ENCODE measurements at regions not wholly inside any gene's neighbourhood (a gene's known extent, or its start where the extent isn't known, plus 50 kb on each side); places are given as distances from the start of the nearest gene placed in this dataset.

DNA sequence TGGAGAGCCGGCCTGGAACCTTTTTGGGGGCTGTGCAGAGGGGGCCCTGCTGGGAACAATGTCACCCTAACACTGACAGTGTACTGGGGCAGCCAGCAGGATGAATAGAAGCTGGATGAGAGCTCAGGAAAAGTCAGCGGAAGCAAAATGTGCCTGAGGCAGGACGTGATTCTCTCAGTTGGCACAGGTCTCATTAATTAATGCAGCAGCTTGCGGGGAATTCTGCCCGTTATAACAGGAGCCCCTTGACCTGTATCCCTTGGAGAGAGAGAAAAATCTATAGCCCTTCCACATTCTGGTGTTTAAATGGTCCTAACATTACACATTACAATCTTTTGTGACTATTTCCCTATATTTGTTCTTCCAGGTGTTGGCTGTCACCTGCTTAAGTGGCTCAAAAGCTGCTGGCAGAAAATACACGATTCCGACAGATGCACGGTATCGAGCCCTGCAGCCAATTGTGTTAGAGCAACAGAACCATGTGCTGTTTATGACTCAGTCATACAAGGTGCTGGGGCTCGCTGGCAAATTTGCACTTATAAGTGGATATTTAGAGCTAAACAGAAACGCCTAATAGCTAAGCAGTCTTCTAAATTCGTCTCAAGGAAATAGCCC, 854.7 kb downstream of the AACS start:
- Mint-ChIP-seq H3K4me3 (no peak overlapping the region), H3K27me3 (ENCODE audit: insufficient read depth, low read depth, poor library complexity) (peaks cover 3% of the 10 kb centered on the region), H3K27ac (no peak overlapping the region), H3K36me3 (ENCODE audit: low read depth) (peaks cover 44% of the 10 kb centered on the region), H3K9me3 (peaks cover 99% of the 10 kb centered on the region), H3K4me1 (no peaks in the 10 kb centered on the region)
- H3K36me3 ChIP-seq (ENCODE audit: insufficient read depth), result no peaks in the 10 kb centered on the region; the same call in 1 of the 2 replicates
- H3K27me3 ChIP-seq (ENCODE audit: insufficient read depth), result no peaks in the 10 kb centered on the region
- DNase-seq (ENCODE audit: low spot score) (no peak), ATAC-seq (no peak)
- no peak overlapping the region for H3K27ac ChIP-seq (ENCODE audit: low read depth)
- H4K20me1 ChIP-seq (replicated peaks; ENCODE audit: insufficient read depth), result no peaks in the 10 kb centered on the region
- no peak overlapping the region for H2AFZ ChIP-seq
- no peaks in the 10 kb centered on the region for H3K79me2 ChIP-seq (replicated peaks; ENCODE audit: insufficient read depth)
- H3K4me1 ChIP-seq (ENCODE audit: insufficient read depth), result no peaks in the 10 kb centered on the region
- TF ChIP-seq ZNF331 (CRISPR knock-in tag; IDR thresholded peaks at IDR 0.05; ENCODE audit: low read depth) (no peak), JUNB (IDR thresholded peaks at IDR 0.05; ENCODE audit: unreplicated experiment) (no peak), CREB1 (CRISPR knock-in tag; IDR thresholded peaks at IDR 0.05; ENCODE audit: low read depth) (no peak), EZH2phosphoT487 (IDR thresholded peaks at IDR 0.05; ENCODE audit: unreplicated experiment) (no peak)
- TF ChIP-seq, protein P1, sequence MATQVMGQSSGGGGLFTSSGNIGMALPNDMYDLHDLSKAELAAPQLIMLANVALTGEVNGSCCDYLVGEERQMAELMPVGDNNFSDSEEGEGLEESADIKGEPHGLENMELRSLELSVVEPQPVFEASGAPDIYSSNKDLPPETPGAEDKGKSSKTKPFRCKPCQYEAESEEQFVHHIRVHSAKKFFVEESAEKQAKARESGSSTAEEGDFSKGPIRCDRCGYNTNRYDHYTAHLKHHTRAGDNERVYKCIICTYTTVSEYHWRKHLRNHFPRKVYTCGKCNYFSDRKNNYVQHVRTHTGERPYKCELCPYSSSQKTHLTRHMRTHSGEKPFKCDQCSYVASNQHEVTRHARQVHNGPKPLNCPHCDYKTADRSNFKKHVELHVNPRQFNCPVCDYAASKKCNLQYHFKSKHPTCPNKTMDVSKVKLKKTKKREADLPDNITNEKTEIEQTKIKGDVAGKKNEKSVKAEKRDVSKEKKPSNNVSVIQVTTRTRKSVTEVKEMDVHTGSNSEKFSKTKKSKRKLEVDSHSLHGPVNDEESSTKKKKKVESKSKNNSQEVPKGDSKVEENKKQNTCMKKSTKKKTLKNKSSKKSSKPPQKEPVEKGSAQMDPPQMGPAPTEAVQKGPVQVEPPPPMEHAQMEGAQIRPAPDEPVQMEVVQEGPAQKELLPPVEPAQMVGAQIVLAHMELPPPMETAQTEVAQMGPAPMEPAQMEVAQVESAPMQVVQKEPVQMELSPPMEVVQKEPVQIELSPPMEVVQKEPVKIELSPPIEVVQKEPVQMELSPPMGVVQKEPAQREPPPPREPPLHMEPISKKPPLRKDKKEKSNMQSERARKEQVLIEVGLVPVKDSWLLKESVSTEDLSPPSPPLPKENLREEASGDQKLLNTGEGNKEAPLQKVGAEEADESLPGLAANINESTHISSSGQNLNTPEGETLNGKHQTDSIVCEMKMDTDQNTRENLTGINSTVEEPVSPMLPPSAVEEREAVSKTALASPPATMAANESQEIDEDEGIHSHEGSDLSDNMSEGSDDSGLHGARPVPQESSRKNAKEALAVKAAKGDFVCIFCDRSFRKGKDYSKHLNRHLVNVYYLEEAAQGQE (IDR thresholded peaks at IDR 0.05; ENCODE audit: unreplicated experiment), result no peak
- TF ChIP-seq, protein P2, sequence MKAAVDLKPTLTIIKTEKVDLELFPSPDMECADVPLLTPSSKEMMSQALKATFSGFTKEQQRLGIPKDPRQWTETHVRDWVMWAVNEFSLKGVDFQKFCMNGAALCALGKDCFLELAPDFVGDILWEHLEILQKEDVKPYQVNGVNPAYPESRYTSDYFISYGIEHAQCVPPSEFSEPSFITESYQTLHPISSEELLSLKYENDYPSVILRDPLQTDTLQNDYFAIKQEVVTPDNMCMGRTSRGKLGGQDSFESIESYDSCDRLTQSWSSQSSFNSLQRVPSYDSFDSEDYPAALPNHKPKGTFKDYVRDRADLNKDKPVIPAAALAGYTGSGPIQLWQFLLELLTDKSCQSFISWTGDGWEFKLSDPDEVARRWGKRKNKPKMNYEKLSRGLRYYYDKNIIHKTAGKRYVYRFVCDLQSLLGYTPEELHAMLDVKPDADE (IDR thresholded peaks at IDR 0.05), result no peak
- H3K9me2 ChIP-seq (ENCODE audit: insufficient read depth), result no peaks in the 10 kb centered on the region
- no peaks in the 10 kb centered on the region for H3F3A ChIP-seq (replicated peaks; ENCODE audit: low read depth)
- no peak overlapping the region for H3K4me3 ChIP-seq
- no peak overlapping the region for H3K4me2 ChIP-seq

DNA sequence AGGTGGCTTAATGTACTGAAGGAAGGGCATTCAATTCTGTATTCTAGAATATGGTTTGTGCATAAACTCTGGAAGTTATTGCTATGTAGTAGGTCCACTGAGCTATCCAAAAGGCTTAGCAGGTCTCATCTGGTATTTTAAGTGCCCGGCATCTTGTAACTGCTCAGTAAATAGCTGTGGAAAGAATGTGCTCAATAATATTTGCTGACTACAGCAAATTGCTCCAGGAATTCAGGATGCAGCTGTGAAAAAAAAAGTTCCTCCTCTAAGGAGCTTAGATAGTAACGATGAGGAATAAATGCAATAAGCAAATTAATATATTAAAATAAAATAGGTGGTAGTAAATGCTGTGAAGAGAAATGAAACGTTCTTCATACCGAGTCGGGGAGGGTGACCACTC, 857.1 kb downstream of the AACS start:
- Histone ChIP-seq H2AFZ (no peak overlapping the region), H3K36me3 (ENCODE audit: insufficient read depth) (no peaks in the 10 kb centered on the region), H3K9me2 (ENCODE audit: insufficient read depth) (no peaks in the 10 kb centered on the region), H4K20me1 (replicated peaks; ENCODE audit: insufficient read depth) (no peaks in the 10 kb centered on the region), H3K79me2 (replicated peaks; ENCODE audit: insufficient read depth) (no peaks in the 10 kb centered on the region), H3K4me1 (ENCODE audit: insufficient read depth) (no peaks in the 10 kb centered on the region), H3K4me3 (no peak overlapping the region), H3F3A (replicated peaks; ENCODE audit: low read depth) (no peaks in the 10 kb centered on the region), H3K4me2 (no peak overlapping the region), H3K27ac (ENCODE audit: low read depth) (no peak overlapping the region), H3K27me3 (ENCODE audit: insufficient read depth) (no peaks in the 10 kb centered on the region)
- TF ChIP-seq, protein P3, sequence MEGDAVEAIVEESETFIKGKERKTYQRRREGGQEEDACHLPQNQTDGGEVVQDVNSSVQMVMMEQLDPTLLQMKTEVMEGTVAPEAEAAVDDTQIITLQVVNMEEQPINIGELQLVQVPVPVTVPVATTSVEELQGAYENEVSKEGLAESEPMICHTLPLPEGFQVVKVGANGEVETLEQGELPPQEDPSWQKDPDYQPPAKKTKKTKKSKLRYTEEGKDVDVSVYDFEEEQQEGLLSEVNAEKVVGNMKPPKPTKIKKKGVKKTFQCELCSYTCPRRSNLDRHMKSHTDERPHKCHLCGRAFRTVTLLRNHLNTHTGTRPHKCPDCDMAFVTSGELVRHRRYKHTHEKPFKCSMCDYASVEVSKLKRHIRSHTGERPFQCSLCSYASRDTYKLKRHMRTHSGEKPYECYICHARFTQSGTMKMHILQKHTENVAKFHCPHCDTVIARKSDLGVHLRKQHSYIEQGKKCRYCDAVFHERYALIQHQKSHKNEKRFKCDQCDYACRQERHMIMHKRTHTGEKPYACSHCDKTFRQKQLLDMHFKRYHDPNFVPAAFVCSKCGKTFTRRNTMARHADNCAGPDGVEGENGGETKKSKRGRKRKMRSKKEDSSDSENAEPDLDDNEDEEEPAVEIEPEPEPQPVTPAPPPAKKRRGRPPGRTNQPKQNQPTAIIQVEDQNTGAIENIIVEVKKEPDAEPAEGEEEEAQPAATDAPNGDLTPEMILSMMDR (conservative IDR thresholded peaks at IDR 0.05; ENCODE audit: low read depth in 2 of 2), result no peak
- TF ChIP-seq ZNF331 (CRISPR knock-in tag; IDR thresholded peaks at IDR 0.05; ENCODE audit: low read depth) (no peak), NANOG (IDR thresholded peaks at IDR 0.05; ENCODE audit: borderline replicate concordance) (no peak), POLR2AphosphoS5 (IDR thresholded peaks at IDR 0.05; ENCODE audit: low read depth) (no peak), EZH2phosphoT487 (IDR thresholded peaks at IDR 0.05; ENCODE audit: unreplicated experiment) (no peak)
- TF ChIP-seq, protein P2 (IDR thresholded peaks at IDR 0.05), result no peak
- Mint-ChIP-seq H3K27me3 (ENCODE audit: insufficient read depth, low read depth, poor library complexity) (peaks cover 3% of the 10 kb centered on the region), H3K27ac (no peak overlapping the region), H3K9me3 (peaks cover 99% of the 10 kb centered on the region), H3K36me3 (ENCODE audit: low read depth) (peaks cover 35% of the 10 kb centered on the region), H3K4me3 (no peak overlapping the region), H3K4me1 (no peaks in the 10 kb centered on the region)
- DNase-seq (ENCODE audit: low spot score), result no peak
- ATAC-seq, result no peak
